GM12878 (cell line): ENCODE measurements at regions not wholly inside any gene's neighbourhood (a gene's known extent, or its start where the extent isn't known, plus 50 kb on each side); places are given as distances from the start of the nearest gene placed in this dataset.

ENCODE experiments used
- ATAC-seq: fragments of 200-7000 bp; cut with Tn5 transposase; 3 replicates; pipeline ENCODE4 v1.9.1; 2020; ENCODE audit warnings: mild to moderate bottlenecking, moderate library complexity
- BruUV-seq: library from RNA; stranded (reverse); fragments of 400-500 nt; replicated peaks from 2 replicates; lab custom pipeline; 2021; lab: Mats Ljungman, UMichigan
- CTCF ChIA-PET: fragments of 300-600 bp; sonication (Branson Sonifier 250); formaldehyde crosslinking; extraction: SDS; loops from one replicate; lab custom pipeline; 2021; ENCODE audit warnings: inconsistent platforms; lab: Yijun Ruan, JAX
- POLR2A ChIA-PET: fragments of 350-600 bp; formaldehyde crosslinking; extraction: SDS; loops from one replicate; lab custom pipeline; 2021; ENCODE audit warnings: inconsistent platforms; lab: Charles Lee
- RAD21 ChIA-PET: fragments of 300-600 bp; sonication (Branson Sonifier 250); formaldehyde crosslinking; loops from one replicate; lab custom pipeline; 2023; ENCODE audit warnings: antibody characterized with exemption; ENCODE audit not compliant: unreplicated experiment; lab: Charles Lee
- SMC1A ChIA-PET: fragments of 300-600 bp; sonication (Branson Sonifier 250); formaldehyde crosslinking; loops from one replicate; lab custom pipeline; 2023; ENCODE audit not compliant: unreplicated experiment, uncharacterized antibody; lab: Charles Lee
- DNase-seq: peaks from one replicate; pipeline ENCODE4 v3.0.0-alpha.2; 2011; ENCODE audit warnings: low read depth, low spot score
- FAIRE-seq: peaks from 3 replicates; lab custom pipeline; 2011; peaks lifted over from hg19 to GRCh38; lab: Jason Lieb, UNC
- H2AFZ ChIP-seq: 2 replicates; pipeline ENCODE4 v1.6.0; 2011; ENCODE audit warnings: low read depth, low read length, control low read depth; ENCODE audit not compliant: control insufficient read depth
- H3K27ac ChIP-seq: 2 replicates; pipeline ENCODE4 v1.5.1; 2011; ENCODE audit warnings: control low read depth; ENCODE audit not compliant: control insufficient read depth, insufficient read depth
- H3K27me3 ChIP-seq, 2 experiments: replicated peaks in 1 of 2; 2 replicates each; pipeline versions ENCODE4 v1.6.0 to v1.6.1; 2011; ENCODE audit warnings: low read length in 1 of 2; ENCODE audit not compliant: control insufficient read depth in 2 of 2, insufficient read depth in 2 of 2
- H3K36me3 ChIP-seq, 2 experiments: 2 replicates each; pipeline ENCODE4 v1.5.1; 2011; ENCODE audit warnings: low read length in 1 of 2; ENCODE audit not compliant: control insufficient read depth in 2 of 2, insufficient read depth in 2 of 2
- H3K4me1 ChIP-seq: 2 replicates; pipeline ENCODE4 v1.6.1; 2011; ENCODE audit warnings: mild to moderate bottlenecking, low read length, moderate library complexity, mixed read lengths; ENCODE audit not compliant: control insufficient read depth, insufficient read depth
- H3K4me2 ChIP-seq: 2 replicates; pipeline ENCODE4 v1.6.0; 2011; ENCODE audit warnings: control low read depth; ENCODE audit not compliant: control insufficient read depth, insufficient read depth
- H3K4me3 ChIP-seq: fragments of 200-600 bp; sonication (generic); 2 replicates; pipeline ENCODE4 v1.5.1; 2016
- H3K79me2 ChIP-seq: 2 replicates; pipeline ENCODE4 v1.6.0; 2011; ENCODE audit warnings: low read length; ENCODE audit not compliant: control insufficient read depth, insufficient read depth
- H3K9ac ChIP-seq: 2 replicates; pipeline ENCODE4 v1.8.0; 2011; ENCODE audit warnings: low read length, control low read depth, mixed read lengths; ENCODE audit not compliant: control insufficient read depth, insufficient read depth
- H3K9me3 ChIP-seq: replicated peaks from 3 replicates; pipeline ENCODE4 v1.5.1; 2011; ENCODE audit warnings: mild to moderate bottlenecking, low read length; ENCODE audit not compliant: control insufficient read depth, insufficient read depth
- H4K20me1 ChIP-seq: 2 replicates; pipeline ENCODE4 v1.6.0; 2011; ENCODE audit not compliant: control insufficient read depth, insufficient read depth
- CREB1 ChIP-seq: IDR thresholded peaks from 2 replicates; pipeline ENCODE4 v1.6.1; 2012; ENCODE audit warnings: low read depth, mild to moderate bottlenecking, inconsistent platforms
- ETV6 ChIP-seq, 2 experiments: fragments of 450-650 bp in 1 of 2; IDR thresholded peaks in 1 of 2; conservative IDR thresholded peaks in 1 of 2; 2 replicates each; pipeline ENCODE4 v1.6.1; 2014; ENCODE audit warnings: antibody characterized with exemption in 1 of 2, borderline replicate concordance in 1 of 2, low read depth in 1 of 2, mild to moderate bottlenecking in 1 of 2, moderate library complexity in 1 of 2
- NFYA ChIP-seq: IDR thresholded peaks from 2 replicates; pipeline ENCODE4 v1.6.1; 2011; ENCODE audit warnings: low read depth, mild to moderate bottlenecking, low read length, improper control_type of control experiment, borderline replicate concordance
- PAX8 ChIP-seq: fragments of 450-650 bp; IDR thresholded peaks from 2 replicates; pipeline ENCODE4 v1.6.1; 2017; ENCODE audit warnings: mild to moderate bottlenecking, moderate library complexity
- RBBP5 ChIP-seq: fragments of 200-600 bp; sonication (generic); conservative IDR thresholded peaks from 2 replicates; pipeline ENCODE4 v1.6.1; 2016
- SREBF1 ChIP-seq: IDR thresholded peaks from 2 replicates; pipeline ENCODE4 v1.6.1; 2012; ENCODE audit warnings: mild to moderate bottlenecking, low read length
- TAF1 ChIP-seq: IDR thresholded peaks from 2 replicates; pipeline ENCODE4 v1.6.1; 2011; ENCODE audit warnings: mild to moderate bottlenecking, low read depth, low read length, borderline replicate concordance
- YBX1 ChIP-seq: fragments of 450-650 bp; IDR thresholded peaks from 2 replicates; pipeline ENCODE4 v1.6.1; 2016; ENCODE audit warnings: antibody characterized with exemption
- WGBS: methylation state at CpG from one replicate; pipeline ENCODE4 v1.1.6; 2016; ENCODE audit warnings: low lambda C conversion rate; ENCODE audit not compliant: insufficient replicate concordance, insufficient coverage; ENCODE audit errors: missing lambda C conversion rate; 5-methylcytosine and 5-hydroxymethylcytosine counted together
- in situ Hi-C: fragments of 300-500 bp; cut with MboI; formaldehyde crosslinking; loops from 9 replicates; pipeline ENCODE4 v1.14.3; 2018; ENCODE audit warnings: mixed read lengths
- intact Hi-C: fragments of 100-400 bp; cut with micrococcal nuclease; formaldehyde crosslinking; loops from one replicate; pipeline ENCODE4 v1.14.2; 2022; ENCODE audit not compliant: unreplicated experiment
- TF ChIP-seq, protein P1 (sequence below): fragments of 450-650 bp; IDR thresholded peaks from 2 replicates; pipeline ENCODE4 v1.6.1; 2016; ENCODE audit warnings: mild to moderate bottlenecking

DNA sequence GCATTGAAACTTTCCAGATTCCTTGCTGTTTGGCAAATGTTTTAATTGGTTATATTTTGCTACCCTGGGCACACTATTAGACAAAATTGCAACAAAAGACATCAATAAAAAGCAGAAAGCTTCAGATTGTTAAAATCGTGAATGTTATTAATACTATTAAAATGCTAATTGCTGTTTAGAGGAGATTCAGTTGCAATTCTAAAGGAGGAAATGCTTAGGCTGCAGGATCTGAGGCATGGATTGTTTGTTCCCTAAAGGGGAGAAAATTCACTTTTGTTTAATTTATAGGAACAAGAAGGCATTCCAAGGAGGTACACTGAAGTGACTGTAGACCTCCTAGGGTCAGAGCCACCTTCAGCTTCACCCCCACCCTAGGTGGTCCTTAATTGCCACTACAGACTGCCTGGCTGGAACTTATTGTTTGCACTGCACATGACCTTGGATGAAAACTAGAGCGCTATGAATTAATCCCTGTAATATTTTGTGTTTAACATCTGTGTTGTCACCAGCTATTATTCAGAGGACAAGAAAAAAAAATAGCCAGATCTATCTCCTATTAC is 1266.9 kb upstream of the ADGRL2 start (continued):
- TF ChIP-seq, protein P1, sequence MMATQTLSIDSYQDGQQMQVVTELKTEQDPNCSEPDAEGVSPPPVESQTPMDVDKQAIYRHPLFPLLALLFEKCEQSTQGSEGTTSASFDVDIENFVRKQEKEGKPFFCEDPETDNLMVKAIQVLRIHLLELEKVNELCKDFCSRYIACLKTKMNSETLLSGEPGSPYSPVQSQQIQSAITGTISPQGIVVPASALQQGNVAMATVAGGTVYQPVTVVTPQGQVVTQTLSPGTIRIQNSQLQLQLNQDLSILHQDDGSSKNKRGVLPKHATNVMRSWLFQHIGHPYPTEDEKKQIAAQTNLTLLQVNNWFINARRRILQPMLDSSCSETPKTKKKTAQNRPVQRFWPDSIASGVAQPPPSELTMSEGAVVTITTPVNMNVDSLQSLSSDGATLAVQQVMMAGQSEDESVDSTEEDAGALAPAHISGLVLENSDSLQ: no peak

DNA sequence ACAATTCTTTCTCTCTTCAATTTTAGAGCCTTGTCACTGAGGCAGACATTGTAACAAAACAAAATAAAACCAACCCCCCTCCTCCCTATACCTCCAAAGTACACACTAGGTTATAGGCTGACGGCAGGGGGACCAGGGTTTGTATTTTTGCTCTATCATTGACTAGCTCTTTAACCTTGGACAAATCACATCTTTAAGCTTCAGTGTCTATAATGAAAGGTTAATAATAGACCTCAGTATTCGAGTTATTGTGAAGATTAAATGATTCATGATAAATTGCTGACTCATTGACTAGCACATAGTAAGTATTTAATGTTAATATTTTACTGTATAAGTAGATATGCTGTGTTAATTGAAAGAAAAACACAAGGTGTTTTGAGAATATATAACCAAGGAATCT is 1267.6 kb upstream of the ADGRL2 start:
- no peak for DNase-seq
- H2AFZ ChIP-seq: no peak overlapping the region
- FAIRE-seq: no peak
- no peaks in the 10 kb centered on the region for H4K20me1 ChIP-seq
- no peak overlapping the region for H3K9ac ChIP-seq
- no peaks in the 10 kb centered on the region for H3K79me2 ChIP-seq
- no peak for ATAC-seq
- ChIA-PET POLR2A (no interaction called here), CTCF (no interaction called here), RAD21 (no interaction called here), SMC1A (no interaction called here)
- in situ Hi-C loops: no loop called here
- no peak overlapping the region for H3K27ac ChIP-seq
- no peak overlapping the region for H3K4me2 ChIP-seq
- BruUV-seq: no TSS peak
- H3K36me3 ChIP-seq: no peaks in the 10 kb centered on the region
- no peak overlapping the region for H3K4me3 ChIP-seq
- intact Hi-C loops: no loop called here
- TF ChIP-seq CREB1 (no peak), SREBF1 (no peak), ETV6 (conservative IDR thresholded peaks at IDR 0.05 in 1 of 2, IDR thresholded peaks at IDR 0.05 in 1 of 2; ENCODE audit: borderline replicate concordance in 1 of 2, low read depth in 1 of 2) (no peak), TAF1 (no peak), NFYA (no peak), RBBP5 (no peak), PAX8 (no peak), YBX1 (no peak)
- TF ChIP-seq, all 136 proteins: peak for 0
- H3K9me3 ChIP-seq: no peaks in the 10 kb centered on the region
- no peaks in the 10 kb centered on the region; a peak in 1 of 4 replicates for H3K27me3 ChIP-seq
- H3K4me1 ChIP-seq: no peaks in the 10 kb centered on the region
- WGBS: 2% methylated on average over 2 of the region's 2 CpGs
